Stimulated activated effector memory CD8-positive, alpha-beta T cell treated with anti-CD3 and anti-CD28 coated beads, Interleukin-12 subunit alpha, Interleukin-12 subunit beta, amount 100 ng/mL, for 72 hours (primary cell): ENCODE measurements at regions not wholly inside any gene's neighbourhood (a gene's known extent, or its start where the extent isn't known, plus 50 kb on each side); places are given as distances from the start of the nearest gene placed in this dataset.
"Not testable (repeated sequence)": the region's sequence is repeated elsewhere in the genome, so short reads cannot be mapped to it uniquely, and the experiment has no call there.

Experiments used
- ATAC-seq: fragments of 150-1000 bp; cut with Tn5 transposase; 2 replicates; pipeline ENCODE4 v1.10.0; 2021
- DNase-seq, 2 donors: peaks; one replicate each; pipeline ENCODE4 v3.0.0; 2021 to 2022; ENCODE audit warnings: low spot score in 2 of 2
- H3K27ac Mint-ChIP-seq: one replicate; pipeline ENCODE4 v1.8.0; 2022; ENCODE audit warnings: mild to moderate bottlenecking, mixed read lengths
- H3K36me3 Mint-ChIP-seq: one replicate; pipeline ENCODE4 v1.8.0; 2022; ENCODE audit warnings: mild to moderate bottlenecking, mixed read lengths
- H3K4me1 Mint-ChIP-seq: one replicate; pipeline ENCODE4 v1.8.0; 2022; ENCODE audit warnings: mixed read lengths
- H3K4me3 Mint-ChIP-seq: one replicate; pipeline ENCODE4 v1.8.0; 2022; ENCODE audit warnings: mild to moderate bottlenecking, mixed read lengths
- H3K9me3 Mint-ChIP-seq: one replicate; pipeline ENCODE4 v1.8.0; 2022; ENCODE audit warnings: mixed read lengths

DNA sequence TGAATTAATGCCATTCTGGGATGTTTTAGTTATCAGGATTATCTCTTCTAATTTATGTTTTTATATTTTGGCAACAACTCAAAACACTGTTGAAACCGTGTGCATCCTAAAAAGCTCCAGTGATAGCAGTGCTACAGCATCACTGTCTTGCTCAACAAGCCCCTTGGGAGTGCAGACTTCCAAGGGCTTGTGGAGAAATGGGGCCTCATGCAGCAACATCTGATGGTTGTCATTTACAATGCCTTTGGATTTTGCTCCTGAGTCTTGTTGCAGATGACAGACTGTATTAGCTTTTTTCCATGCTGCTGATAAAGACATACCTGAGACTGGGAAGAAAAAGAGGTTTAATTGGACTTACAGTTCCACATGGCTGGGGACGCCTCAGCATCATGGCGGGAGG lies 515.4 kb downstream of the NEBL start:
- H3K4me1 Mint-ChIP-seq = no peaks in the 10 kb centered on the region
- no peaks in the 10 kb centered on the region for H3K36me3 Mint-ChIP-seq
- H3K9me3 Mint-ChIP-seq = peaks cover 18% of the 10 kb centered on the region
- no peak overlapping the region for H3K4me3 Mint-ChIP-seq
- no peak overlapping the region for H3K27ac Mint-ChIP-seq
- no peak for ATAC-seq
- no peak for DNase-seq

DNA sequence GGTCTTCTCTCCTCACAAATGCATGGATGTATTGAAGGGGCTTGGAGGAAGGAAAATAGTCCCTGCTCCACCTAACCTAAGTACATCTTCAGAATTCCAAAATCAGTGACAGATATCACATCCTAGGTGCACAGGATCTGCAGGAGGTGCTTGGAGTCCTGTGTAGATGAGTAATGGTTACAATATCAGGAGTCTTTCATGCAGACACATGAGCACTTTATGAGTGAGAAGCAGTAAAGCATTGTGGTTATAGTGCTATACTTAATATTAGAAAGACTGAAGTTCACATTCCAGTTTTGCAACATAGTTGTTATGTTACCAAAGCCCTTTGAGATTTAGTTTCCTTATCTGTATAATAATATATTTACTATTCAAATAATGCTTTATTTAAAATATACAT lies 516.7 kb downstream of the NEBL start:
- Mint-ChIP-seq H3K27ac (no peak overlapping the region), H3K36me3 (no peaks in the 10 kb centered on the region), H3K9me3 (peaks cover 7% of the 10 kb centered on the region), H3K4me1 (no peaks in the 10 kb centered on the region), H3K4me3 (no peak overlapping the region)
- no peak for DNase-seq
- ATAC-seq = no peak

- no peak overlapping the region for H3K27ac Mint-ChIP-seq
- peaks cover 15% of the 10 kb centered on the region for H3K9me3 Mint-ChIP-seq
- no peaks in the 10 kb centered on the region for H3K4me1 Mint-ChIP-seq
- H3K4me3 Mint-ChIP-seq = no peak overlapping the region
- ATAC-seq (no peak), DNase-seq (no peak)
- no peaks in the 10 kb centered on the region for H3K36me3 Mint-ChIP-seq
Measured at GRCh38 chr10:20372748-20373147, 524.4 kb downstream of the NEBL start.

GRCh38 chr10:20370977-20371533 lies 526.1 kb downstream of the NEBL start:
- not testable (repeated sequence) for ATAC-seq, H3K4me3 Mint-ChIP-seq, H3K27ac Mint-ChIP-seq, DNase-seq, H3K36me3 Mint-ChIP-seq, H3K4me1 Mint-ChIP-seq
- peaks cover 23% of the 10 kb centered on the region for H3K9me3 Mint-ChIP-seq

GRCh38 chr10:20369863-20370736 lies 527.0 kb downstream of the NEBL start:
- Mint-ChIP-seq H3K36me3 (no peaks in the 10 kb centered on the region), H3K4me3 (no peak overlapping the region), H3K4me1 (no peaks in the 10 kb centered on the region), H3K27ac (no peak overlapping the region), H3K9me3 (peaks cover 23% of the 10 kb centered on the region)
- DNase-seq (no peak), ATAC-seq (no peak)

GRCh38 chr10:20363684-20364083 lies 533.4 kb downstream of the NEBL start:
- H3K4me3 Mint-ChIP-seq = no peak overlapping the region
- no peaks in the 10 kb centered on the region for H3K4me1 Mint-ChIP-seq
- ATAC-seq (no peak), DNase-seq (no peak)
- no peak overlapping the region for H3K27ac Mint-ChIP-seq
- peaks cover 27% of the 10 kb centered on the region for H3K9me3 Mint-ChIP-seq
- H3K36me3 Mint-ChIP-seq = no peaks in the 10 kb centered on the region

- DNase-seq (no peak), ATAC-seq (no peak)
- Mint-ChIP-seq H3K4me3 (no peak overlapping the region), H3K36me3 (no peaks in the 10 kb centered on the region), H3K27ac (no peak overlapping the region), H3K9me3 (peaks cover 15% of the 10 kb centered on the region), H3K4me1 (no peaks in the 10 kb centered on the region)
Measured at GRCh38 chr10:20355915-20356314, 539.7 kb downstream of the PLXDC2 start.

- peaks cover 15% of the 10 kb centered on the region for H3K9me3 Mint-ChIP-seq
- H3K4me3 Mint-ChIP-seq = no peak overlapping the region
- no peaks in the 10 kb centered on the region for H3K4me1 Mint-ChIP-seq
- ATAC-seq = no peak
- DNase-seq = no peak
- H3K36me3 Mint-ChIP-seq = no peaks in the 10 kb centered on the region
- no peak overlapping the region for H3K27ac Mint-ChIP-seq
Measured at GRCh38 chr10:20355011-20355410, 538.8 kb downstream of the PLXDC2 start.

DNA sequence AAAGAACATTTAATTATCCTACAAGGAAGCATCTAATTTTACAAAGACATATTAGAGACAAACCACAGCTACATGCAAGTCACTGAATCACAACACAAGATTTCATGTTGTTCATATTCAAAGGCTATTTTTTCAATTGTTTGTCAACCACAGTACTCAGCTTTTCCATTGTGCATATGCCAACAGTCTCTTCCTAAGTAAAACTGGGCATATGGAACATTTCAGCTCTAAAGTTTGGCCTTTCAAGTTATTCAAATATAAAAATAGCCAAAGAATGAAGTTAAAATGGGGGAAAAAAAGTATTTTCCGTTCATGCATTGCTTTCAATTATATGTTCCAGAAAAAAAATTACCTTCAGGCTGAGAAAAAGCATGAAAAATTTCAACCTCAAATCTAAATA lies 537.9 kb downstream of the PLXDC2 start:
- no peaks in the 10 kb centered on the region for H3K36me3 Mint-ChIP-seq
- DNase-seq (no peak), ATAC-seq (no peak)
- H3K4me3 Mint-ChIP-seq = no peak overlapping the region
- H3K27ac Mint-ChIP-seq = no peak overlapping the region
- H3K9me3 Mint-ChIP-seq = peaks cover 11% of the 10 kb centered on the region
- no peaks in the 10 kb centered on the region for H3K4me1 Mint-ChIP-seq

DNA sequence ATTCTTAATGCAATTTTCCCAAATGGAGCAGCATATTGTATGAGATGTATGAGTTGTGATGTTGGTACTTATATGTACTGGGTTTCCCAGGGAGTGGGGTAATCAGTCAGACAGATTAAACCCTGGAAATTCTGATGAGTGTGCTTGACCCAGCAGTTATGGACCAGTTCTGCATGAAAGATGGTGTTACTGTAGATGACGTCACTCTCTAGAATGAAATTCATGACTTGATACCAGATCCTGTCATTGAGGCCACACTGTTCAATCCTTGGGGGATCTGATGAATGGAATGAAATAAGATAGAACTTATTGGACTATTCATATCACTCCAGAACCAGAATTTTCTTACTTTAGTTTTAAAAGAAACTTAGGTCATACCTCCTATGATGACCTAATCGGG lies 534.3 kb downstream of the PLXDC2 start:
- ATAC-seq (no peak), DNase-seq (no peak)
- Mint-ChIP-seq H3K4me1 (no peaks in the 10 kb centered on the region), H3K4me3 (no peak overlapping the region), H3K27ac (no peak overlapping the region), H3K36me3 (no peaks in the 10 kb centered on the region), H3K9me3 (peaks cover 5% of the 10 kb centered on the region)

DNA sequence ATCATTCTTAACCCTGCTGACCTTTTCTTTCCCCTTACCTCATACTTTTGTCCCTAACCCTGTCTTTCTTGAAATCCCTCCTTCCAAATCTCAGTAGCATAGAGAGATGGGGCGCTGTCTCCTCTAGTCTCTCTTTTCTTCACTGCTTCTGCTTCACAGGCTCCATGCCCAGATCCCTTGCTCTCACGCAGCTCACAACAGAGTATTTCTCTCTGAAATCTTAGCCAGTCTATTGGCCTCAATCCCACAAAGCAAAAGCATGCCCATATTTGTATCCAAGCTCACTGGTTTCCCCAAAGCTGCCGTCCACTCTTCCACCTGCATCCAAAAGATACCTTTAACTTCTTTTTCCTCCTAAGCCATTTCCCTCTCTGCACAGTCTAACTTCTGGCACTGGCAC lies 526.8 kb downstream of the PLXDC2 start:
- H3K4me3 Mint-ChIP-seq = no peak overlapping the region
- no peaks in the 10 kb centered on the region for H3K36me3 Mint-ChIP-seq
- no peaks in the 10 kb centered on the region for H3K4me1 Mint-ChIP-seq
- DNase-seq (no peak), ATAC-seq (no peak)
- no peak overlapping the region for H3K27ac Mint-ChIP-seq
- H3K9me3 Mint-ChIP-seq = peaks cover 21% of the 10 kb centered on the region
